H1 (cell line): ENCODE measurements at regions not wholly inside any gene's neighbourhood (a gene's known extent, or its start where the extent isn't known, plus 50 kb on each side); places are given as distances from the start of the nearest gene placed in this dataset.

Experiments used
- CTCF ChIA-PET: fragments of 300-600 bp; sonication (Branson Sonifier 250); formaldehyde crosslinking; loops from one replicate; lab custom pipeline; 2021; ENCODE audit not compliant: partially characterized antibody; lab: Charles Lee
- POLR2A ChIA-PET: fragments of 300-600 bp; sonication (Branson Sonifier 250); formaldehyde crosslinking; loops from one replicate; lab custom pipeline; 2021; ENCODE audit warnings: inconsistent platforms; ENCODE audit not compliant: partially characterized antibody; lab: Charles Lee
- DNase-seq, 2 experiments: peaks; one replicate each; pipeline versions ENCODE4 v3.0.0 to v3.0.0-alpha.2; 2010 to 2022; ENCODE audit warnings: low spot score in 2 of 2, low read depth in 1 of 2, mixed read lengths in 1 of 2
- FAIRE-seq: peaks from 2 replicates; lab custom pipeline; 2011; peaks lifted over from hg19 to GRCh38; lab: Jason Lieb, UNC
- H2AFZ ChIP-seq: 2 replicates; pipeline ENCODE4 v1.8.1; 2012; ENCODE audit warnings: low read length, inconsistent platforms
- H2AK5ac ChIP-seq: 2 replicates; pipeline ENCODE4 v1.6.1; 2013; ENCODE audit warnings: low read depth, low read length
- H2BK120ac ChIP-seq: replicated peaks from 2 replicates; pipeline ENCODE3; 2013; ENCODE audit warnings: low read depth, low read length, inconsistent platforms
- H2BK12ac ChIP-seq: 2 replicates; pipeline ENCODE4 v1.6.1; 2013; ENCODE audit warnings: low read depth, low read length
- H2BK15ac ChIP-seq: 2 replicates; pipeline ENCODE4 v1.6.1; 2013; ENCODE audit warnings: low read length
- H2BK20ac ChIP-seq: 2 replicates; pipeline ENCODE4 v1.6.1; 2013; ENCODE audit warnings: low read length
- H2BK5ac ChIP-seq: 2 replicates; pipeline ENCODE4 v1.6.1; 2013; ENCODE audit warnings: low read depth, low read length
- H3K14ac ChIP-seq: 2 replicates; pipeline ENCODE4 v1.6.1; 2013; ENCODE audit warnings: inconsistent platforms; ENCODE audit not compliant: insufficient read length
- H3K18ac ChIP-seq: 2 replicates; pipeline ENCODE4 v1.6.1; 2013; ENCODE audit warnings: low read length; ENCODE audit errors: extremely low read depth
- H3K23ac ChIP-seq: 2 replicates; pipeline ENCODE4 v1.6.1; 2013; ENCODE audit warnings: inconsistent platforms; ENCODE audit not compliant: insufficient read length
- H3K23me2 ChIP-seq: 2 replicates; pipeline ENCODE4 v1.6.1; 2013; ENCODE audit warnings: low read depth, low read length
- H3K27ac ChIP-seq: 2 replicates; pipeline ENCODE4 v1.6.1; 2011; ENCODE audit warnings: low read depth, low read length, inconsistent platforms
- H3K27me3 ChIP-seq, 4 experiments: replicated peaks in 1 of 4; 1 replicate in 1 of 4; 2 replicates in 3 of 4; pipeline versions ENCODE4 v1.6.1 to v1.8.1; 2011 to 2013; ENCODE audit warnings: low read length in 3 of 4, mild to moderate bottlenecking in 3 of 4, inconsistent platforms in 2 of 4, mixed read lengths in 2 of 4, moderate library complexity in 1 of 4; ENCODE audit not compliant: control insufficient read depth in 3 of 4, insufficient read depth in 3 of 4; ENCODE audit errors: extremely low read depth in 1 of 4
- H3K36me3 ChIP-seq, 4 experiments: 2 replicates each; pipeline versions ENCODE4 v1.6.1 to v1.8.1; 2011 to 2013; ENCODE audit warnings: mild to moderate bottlenecking in 4 of 4, low read length in 3 of 4, moderate library complexity in 2 of 4, control low read depth in 1 of 4, inconsistent platforms in 1 of 4; ENCODE audit not compliant: insufficient read depth in 4 of 4, control insufficient read depth in 2 of 4
- H3K4ac ChIP-seq: replicated peaks from 2 replicates; pipeline ENCODE3; 2013; ENCODE audit warnings: low read length, low read depth, mixed read lengths, inconsistent platforms; ENCODE audit not compliant: insufficient read length
- H3K4me1 ChIP-seq, 4 experiments: replicated peaks in 1 of 4; 1 replicate in 1 of 4; 2 replicates in 3 of 4; pipeline versions ENCODE4 v1.6.1 to v1.8.1; 2011 to 2013; ENCODE audit warnings: low read length in 3 of 4, inconsistent platforms in 2 of 4, mixed read lengths in 1 of 4; ENCODE audit not compliant: insufficient read depth in 4 of 4, control insufficient read depth in 3 of 4
- H3K4me2 ChIP-seq, 2 experiments: 2 replicates each; pipeline versions ENCODE4 v1.6.1 to v1.8.1; 2011 to 2013; ENCODE audit warnings: low read depth in 2 of 2, low read length in 2 of 2, control low read depth in 1 of 2, inconsistent platforms in 1 of 2, mild to moderate bottlenecking in 1 of 2; ENCODE audit not compliant: insufficient read depth in 1 of 2
- H3K4me3 ChIP-seq, 4 experiments: fragments of 200-600, 300-600 bp in 1 of 4; sonication (generic), shearing (Covaris generic), sonication (Bioruptor Twin) in 1 of 4; 2 replicates each; pipeline versions ENCODE4 v1.5.1 to v1.8.1; 2011 to 2016; ENCODE audit warnings: low read length in 4 of 4, low read depth in 3 of 4, control low read depth in 2 of 4, inconsistent platforms in 2 of 4, mild to moderate bottlenecking in 2 of 4, mixed read lengths in 1 of 4, moderate library complexity in 1 of 4; ENCODE audit not compliant: insufficient read depth in 2 of 4; ENCODE audit errors: extremely low read depth in 1 of 4
- H3K56ac ChIP-seq: replicated peaks from 2 replicates; pipeline ENCODE3; 2013; ENCODE audit warnings: low read depth, mild to moderate bottlenecking, mixed read lengths, low read length, inconsistent platforms; ENCODE audit not compliant: insufficient read length
- H3K79me1 ChIP-seq: 2 replicates; pipeline ENCODE4 v1.6.1; 2013; ENCODE audit warnings: low read depth, low read length, control low read depth
- H3K79me2 ChIP-seq, 2 experiments: 2 replicates each; pipeline versions ENCODE4 v1.6.1 to v1.8.1; 2012 to 2013; ENCODE audit warnings: low read length in 2 of 2, mild to moderate bottlenecking in 2 of 2, inconsistent platforms in 1 of 2; ENCODE audit not compliant: insufficient read depth in 2 of 2, control insufficient read depth in 1 of 2
- H3K9ac ChIP-seq, 4 experiments: replicated peaks in 1 of 4; 1 replicate in 1 of 4; 2 replicates in 3 of 4; pipeline versions ENCODE4 v1.6.1 to v1.8.1; 2011 to 2013; ENCODE audit warnings: low read depth in 3 of 4, low read length in 3 of 4, control low read depth in 2 of 4, mild to moderate bottlenecking in 2 of 4, moderate library complexity in 2 of 4, inconsistent platforms in 1 of 4; ENCODE audit errors: extremely low read depth in 1 of 4
- H3K9me3 ChIP-seq, 2 experiments: 2 replicates each; pipeline versions ENCODE4 v1.6.1 to v1.8.1; 2012 to 2013; ENCODE audit warnings: mild to moderate bottlenecking in 2 of 2, moderate library complexity in 2 of 2, control low read depth in 1 of 2, inconsistent platforms in 1 of 2, low read depth in 1 of 2, low read length in 1 of 2, mixed read lengths in 1 of 2; ENCODE audit not compliant: insufficient read depth in 2 of 2
- H4K20me1 ChIP-seq, 2 experiments: replicated peaks in 1 of 2; 2 replicates each; pipeline versions ENCODE3 to v1.8.1; 2011 to 2013; ENCODE audit warnings: inconsistent platforms in 2 of 2, low read length in 2 of 2, mild to moderate bottlenecking in 1 of 2; ENCODE audit not compliant: insufficient read depth in 2 of 2, control insufficient read depth in 1 of 2
- H4K5ac ChIP-seq: 2 replicates; pipeline ENCODE4 v1.6.1; 2013; ENCODE audit warnings: low read length, low read depth, mixed read lengths, inconsistent platforms; ENCODE audit not compliant: insufficient read length
- H4K8ac ChIP-seq: 2 replicates; pipeline ENCODE4 v1.8.0; 2013; ENCODE audit warnings: mild to moderate bottlenecking, moderate library complexity, low read length, inconsistent platforms; ENCODE audit not compliant: insufficient read depth; ENCODE audit errors: extremely low read depth
- H4K91ac ChIP-seq: replicated peaks from 2 replicates; pipeline ENCODE3; 2013; ENCODE audit warnings: low read length, mixed read lengths, inconsistent platforms; ENCODE audit not compliant: insufficient read length
- ATF3 ChIP-seq: IDR thresholded peaks from 2 replicates; pipeline ENCODE4 v1.6.1; 2011; ENCODE audit warnings: low read depth, mild to moderate bottlenecking, low read length; ENCODE audit not compliant: insufficient read depth
- CBX8 ChIP-seq: fragments of 300-800, 300-1000 bp; sonication (generic); IDR thresholded peaks from 2 replicates; pipeline ENCODE4 v1.7.1; 2016; ENCODE audit warnings: low read depth, low read length, borderline replicate concordance
- CEBPB ChIP-seq: IDR thresholded peaks from 2 replicates; pipeline ENCODE4 v1.6.1; 2012; ENCODE audit warnings: low read depth, low read length
- CHD2 ChIP-seq: IDR thresholded peaks from 2 replicates; pipeline ENCODE4 v1.6.1; 2012; ENCODE audit warnings: low read length, improper control_type of control experiment
- EZH2 ChIP-seq: fragments of 200-600 bp; sonication (generic); IDR thresholded peaks from 2 replicates; pipeline ENCODE4 v1.7.1; 2012; ENCODE audit warnings: low read depth, mild to moderate bottlenecking, moderate library complexity, low read length, inconsistent platforms; ENCODE audit not compliant: severe bottlenecking
- FOSL1 ChIP-seq: IDR thresholded peaks from 2 replicates; pipeline ENCODE4 v1.6.1; 2011; ENCODE audit warnings: mild to moderate bottlenecking, low read depth, low read length, moderate library complexity; ENCODE audit not compliant: insufficient read depth
- GTF2F1 ChIP-seq: IDR thresholded peaks from 2 replicates; pipeline ENCODE4 v1.6.1; 2012; ENCODE audit warnings: low read depth, low read length, improper control_type of control experiment, borderline replicate concordance
- JUND ChIP-seq: IDR thresholded peaks from 2 replicates; pipeline ENCODE4 v1.6.1; 2011; ENCODE audit warnings: mild to moderate bottlenecking, improper control_type of control experiment, low read length
- KDM1A ChIP-seq: fragments of 200-600, 300-600 bp; sonication (generic); IDR thresholded peaks from 2 replicates; pipeline ENCODE4 v1.7.1; 2016; ENCODE audit warnings: mild to moderate bottlenecking, low read length, borderline replicate concordance
- NRF1 ChIP-seq: IDR thresholded peaks from 2 replicates; pipeline ENCODE4 v1.6.1; 2011; ENCODE audit warnings: mild to moderate bottlenecking, low read depth, low read length, improper control_type of control experiment
- SRF ChIP-seq: IDR thresholded peaks from 2 replicates; pipeline ENCODE4 v1.6.1; 2011; ENCODE audit warnings: mild to moderate bottlenecking, low read depth, low read length, moderate library complexity
- WGBS, 2 experiments: shearing (Covaris generic) in 1 of 2; methylation state at CpG; one replicate each; pipeline versions ENCODE4 v1.1.6 to v1.1.7; 2013 to 2015; ENCODE audit warnings: low lambda C conversion rate in 2 of 2, mixed read lengths in 2 of 2, inconsistent platforms in 1 of 2, low coverage in 1 of 2, missing lambda C conversion rate in 1 of 2; ENCODE audit not compliant: insufficient replicate concordance in 2 of 2, insufficient coverage in 1 of 2, insufficient read length in 1 of 2; ENCODE audit errors: extremely low coverage in 1 of 2, missing lambda C conversion rate in 1 of 2; 5-methylcytosine and 5-hydroxymethylcytosine counted together

DNA sequence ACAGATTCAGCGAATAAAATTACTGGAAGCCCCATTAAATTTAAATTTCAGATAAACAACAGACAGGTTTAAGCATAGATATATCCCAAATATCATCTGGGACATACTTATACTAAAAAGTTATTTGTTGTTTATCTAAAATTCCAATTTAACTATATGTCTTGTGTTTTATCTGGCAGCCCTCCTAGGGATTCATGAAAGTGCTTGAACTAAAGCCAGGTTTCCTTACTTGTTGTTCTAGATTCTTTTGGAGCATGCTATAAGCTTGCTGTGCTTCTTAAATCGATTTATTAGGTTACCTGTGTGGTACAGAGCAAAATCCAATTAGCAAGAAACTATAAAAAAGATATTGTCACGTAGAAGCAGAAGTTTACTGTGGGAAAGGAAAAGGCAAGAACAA is 202.5 kb upstream of the GMDS start:
- Histone ChIP-seq H2BK5ac (no peak overlapping the region), H3K36me3 (no peaks in the 10 kb centered on the region), H3K27ac (no peak overlapping the region), H3K56ac (no peak overlapping the region), H2BK120ac (no peak overlapping the region), H3K9ac (no peak overlapping the region), H3K27me3 (peaks cover 0 to 7% (median 2%) of the 10 kb centered on the region in 4 experiments; a peak in 5 of 7 replicates), H2BK12ac (no peak overlapping the region), H3K23me2 (no peaks in the 10 kb centered on the region), H2AK5ac (no peak overlapping the region), H4K20me1 (no peaks in the 10 kb centered on the region), H4K91ac (no peak overlapping the region), H3K23ac (no peak overlapping the region), H2BK15ac (no peak overlapping the region), H4K5ac (no peak overlapping the region), H2BK20ac (no peak overlapping the region), H3K79me2 (no peaks in the 10 kb centered on the region), H3K18ac (no peak overlapping the region), H3K9me3 (no peaks in the 10 kb centered on the region), H2AFZ (no peak overlapping the region), H3K4me1 (no peaks in the 10 kb centered on the region), H3K4me3 (no peak overlapping the region), H3K4me2 (no peak overlapping the region), H4K8ac (no peak overlapping the region), H3K4ac (no peak overlapping the region), H3K79me1 (no peaks in the 10 kb centered on the region), H3K14ac (no peak overlapping the region)
- 81% methylated on average over 3 of the region's 3 CpGs; no CpG with 5 or more reads in 1 of the 2 experiments for WGBS, 2 experiments
- DNase-seq (no peak), FAIRE-seq (no peak)
- ChIA-PET CTCF (interaction anchor here (0.9 to 4.8 kb wide), 13 partner anchors 10 to 875 kb away, joined by 3 to 39 read pairs (median 4); no protein-coding TSS in a partner anchor), POLR2A (no interaction called here)
- TF ChIP-seq NRF1 (no peak), GTF2F1 (no peak), CBX8 (no peak), JUND (no peak), EZH2 (no peak), CHD2 (no peak), SRF (no peak), ATF3 (no peak), KDM1A (no peak), CEBPB (no peak), FOSL1 (no peak)
